Neutrophil (primary cell): ENCODE measurements at regions not wholly inside any gene's neighbourhood (a gene's known extent, or its start where the extent isn't known, plus 50 kb on each side); places are given as distances from the start of the nearest gene placed in this dataset.

Source experiments
- H3K27ac ChIP-seq: fragments of 200-600 bp; sonication (generic); 2 replicates; pipeline ENCODE4 v1.5.1; 2016; ENCODE audit warnings: mild to moderate bottlenecking, moderate library complexity
- H3K27me3 ChIP-seq: fragments of 200-600 bp; sonication (generic); 2 replicates; pipeline ENCODE4 v1.6.0; 2016; ENCODE audit warnings: mild to moderate bottlenecking
- H3K36me3 ChIP-seq: fragments of 200-600 bp; sonication (generic); 2 replicates; pipeline ENCODE4 v1.5.1; 2017
- H3K4me1 ChIP-seq, 2 experiments: fragments of 200-600 bp in 1 of 2; sonication (generic) in 1 of 2; 1 replicate in 1 of 2; 2 replicates in 1 of 2; pipeline versions ENCODE4 v1.5.1 to v1.6.1; 2013 to 2016; ENCODE audit warnings: low read depth in 1 of 2, low read length in 1 of 2, mild to moderate bottlenecking in 1 of 2, moderate library complexity in 1 of 2; ENCODE audit not compliant: control insufficient read depth in 1 of 2, insufficient read depth in 1 of 2
- H3K4me3 ChIP-seq, 2 experiments: fragments of 200-600 bp in 1 of 2; sonication (generic) in 1 of 2; 1 replicate in 1 of 2; 2 replicates in 1 of 2; pipeline ENCODE4 v1.5.1; 2013 to 2016; ENCODE audit warnings: low read depth in 1 of 2, low read length in 1 of 2, mild to moderate bottlenecking in 1 of 2, moderate library complexity in 1 of 2
- H3K9me3 ChIP-seq: fragments of 200-600 bp; sonication (generic); 2 replicates; pipeline ENCODE4 v1.5.1; 2016
- CTCF ChIP-seq: fragments of 200-600 bp; sonication (generic); IDR thresholded peaks from 2 replicates; pipeline ENCODE4 v1.5.1; 2016; ENCODE audit warnings: antibody characterized with exemption

- Histone ChIP-seq H3K36me3 (no peaks in the 10 kb centered on the region), H3K4me3 (no peak overlapping the region), H3K27ac (no peak overlapping the region), H3K27me3 (no peaks in the 10 kb centered on the region), H3K4me1 (no peaks in the 10 kb centered on the region), H3K9me3 (peaks cover 4% of the 10 kb centered on the region)
- no peak for TF ChIP-seq CTCF
Observed at GRCh38 chr1:194709439-194709838, 1523.0 kb upstream of the B3GALT2 start.

- no peaks in the 10 kb centered on the region for H3K4me1 ChIP-seq
- H3K27me3 ChIP-seq: no peaks in the 10 kb centered on the region
- no peaks in the 10 kb centered on the region for H3K36me3 ChIP-seq
- H3K4me3 ChIP-seq: no peak overlapping the region
- no peak for TF ChIP-seq CTCF
- peaks cover 4% of the 10 kb centered on the region for H3K9me3 ChIP-seq
- no peak overlapping the region for H3K27ac ChIP-seq
Observed at GRCh38 chr1:194707074-194707473, 1520.7 kb upstream of the B3GALT2 start.

DNA sequence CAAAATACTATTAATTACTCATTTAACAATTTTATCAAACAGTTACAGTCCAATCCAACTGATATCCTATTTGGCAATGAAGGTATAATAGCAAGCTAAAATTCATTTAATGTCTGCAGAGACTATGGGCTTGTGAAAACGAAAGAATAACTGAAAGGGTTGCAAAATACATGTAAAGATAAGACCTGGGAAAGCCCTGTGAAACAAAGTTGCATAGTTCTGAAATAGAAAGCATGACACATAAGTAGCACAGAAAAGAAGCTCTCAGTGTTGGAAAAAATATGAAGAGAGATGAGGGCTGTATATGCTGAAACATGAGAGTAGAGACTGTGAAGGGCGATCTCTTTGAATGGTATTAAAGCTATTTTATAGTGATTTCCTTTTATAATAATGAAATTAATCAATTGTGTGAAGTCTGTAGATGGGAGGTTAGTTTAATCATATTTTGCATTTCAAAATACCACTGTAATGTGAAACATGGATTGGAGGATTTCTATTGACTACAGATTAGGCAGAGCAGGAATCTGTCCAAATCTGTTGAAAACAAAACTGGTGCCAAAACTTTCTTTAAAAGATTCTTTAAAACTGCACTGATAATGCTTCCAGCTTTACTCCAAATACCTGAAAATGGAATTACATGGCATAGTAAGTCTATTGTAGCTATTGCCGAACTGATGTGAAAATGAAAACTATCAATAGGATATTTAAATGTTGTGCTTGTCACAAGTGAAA is 1518.9 kb upstream of the B3GALT2 start:
- H3K27me3 ChIP-seq: no peaks in the 10 kb centered on the region
- TF ChIP-seq CTCF: no peak
- no peaks in the 10 kb centered on the region for H3K4me1 ChIP-seq
- no peak overlapping the region for H3K4me3 ChIP-seq
- no peaks in the 10 kb centered on the region for H3K36me3 ChIP-seq
- no peak overlapping the region for H3K27ac ChIP-seq
- H3K9me3 ChIP-seq: peaks cover 4% of the 10 kb centered on the region

- H3K36me3 ChIP-seq: no peaks in the 10 kb centered on the region
- no peak overlapping the region for H3K27ac ChIP-seq
- H3K4me3 ChIP-seq: no peak overlapping the region
- no peaks in the 10 kb centered on the region for H3K27me3 ChIP-seq
- TF ChIP-seq CTCF: no peak
- H3K9me3 ChIP-seq: no peaks in the 10 kb centered on the region
- H3K4me1 ChIP-seq: no peaks in the 10 kb centered on the region
Observed at GRCh38 chr1:194698908-194699318, 1512.5 kb upstream of the B3GALT2 start.

DNA sequence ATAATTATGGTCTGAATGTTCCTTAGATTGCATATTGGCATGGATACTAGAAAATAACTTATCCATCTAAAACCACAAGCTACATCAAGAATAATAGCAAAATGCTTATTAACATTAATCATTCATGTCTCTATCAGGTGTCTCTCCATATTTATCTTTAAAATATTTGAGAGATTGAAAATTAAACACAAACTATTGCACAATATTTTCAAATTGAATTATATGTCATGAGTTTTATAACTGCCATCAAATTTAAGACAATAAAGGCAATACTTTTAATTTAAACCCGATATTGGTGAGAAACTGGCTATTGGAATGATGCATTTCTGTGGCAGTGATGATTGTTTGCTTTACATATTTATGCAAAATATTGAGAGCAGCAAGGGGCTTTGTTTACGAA is 1506.8 kb upstream of the B3GALT2 start:
- H3K4me1 ChIP-seq: no peaks in the 10 kb centered on the region
- no peak for TF ChIP-seq CTCF

More for the DNA sequence above, 1506.8 kb upstream of the B3GALT2 start:
- Histone ChIP-seq H3K27me3 (no peaks in the 10 kb centered on the region), H3K4me3 (no peak overlapping the region), H3K27ac (no peak overlapping the region), H3K36me3 (no peaks in the 10 kb centered on the region), H3K9me3 (no peaks in the 10 kb centered on the region)
